ENCODE measurements at regions not wholly inside any gene's neighbourhood (a gene's known extent, or its start where the extent isn't known, plus 50 kb on each side); places are given as distances from the start of the nearest gene placed in this dataset.

- no peaks in the 10 kb centered on the region for H3K36me3 ChIP-seq (replicated peaks in 1 of 2; ENCODE audit: control insufficient read depth in 1 of 2, insufficient read depth in 2 of 2, low read length in 2 of 2)
- intact Hi-C loops (cut with micrococcal nuclease; ENCODE audit: unreplicated experiment) (no loop called here), in situ Hi-C loops (cut with HindIII; ENCODE audit: extremely low pct_ligation_motif_present, low pct_unique_long_range_greater_than_20kb) (no loop called here)
- 2% methylated on average over 3 of the region's 3 CpGs for WGBS (ENCODE audit: low lambda C conversion rate)
- H4K20me1 ChIP-seq (ENCODE audit: insufficient read depth, low read length), result no peaks in the 10 kb centered on the region
- peaks cover 27% of the 10 kb centered on the region for H3K9me3 ChIP-seq (ENCODE audit: low read length)
- no peak overlapping the region for H3K27ac ChIP-seq (ENCODE audit: extremely low read length, insufficient read depth, low read length)
- no peak for FAIRE-seq
- CTCF ChIA-PET (ENCODE audit: low intra/inter-chr PET ratio, low total read pairs), result no interaction called here
- TF ChIP-seq, protein P1, sequence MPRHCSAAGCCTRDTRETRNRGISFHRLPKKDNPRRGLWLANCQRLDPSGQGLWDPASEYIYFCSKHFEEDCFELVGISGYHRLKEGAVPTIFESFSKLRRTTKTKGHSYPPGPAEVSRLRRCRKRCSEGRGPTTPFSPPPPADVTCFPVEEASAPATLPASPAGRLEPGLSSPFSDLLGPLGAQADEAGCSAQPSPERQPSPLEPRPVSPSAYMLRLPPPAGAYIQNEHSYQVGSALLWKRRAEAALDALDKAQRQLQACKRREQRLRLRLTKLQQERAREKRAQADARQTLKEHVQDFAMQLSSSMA (CRISPR knock-in tag; IDR thresholded peaks at IDR 0.05), result no peak
- TF ChIP-seq HOXA7 (CRISPR knock-in tag; IDR thresholded peaks at IDR 0.05), result no peak
- no peak for TF ChIP-seq HMG20A (CRISPR knock-in tag; IDR thresholded peaks at IDR 0.05; ENCODE audit: borderline replicate concordance)
- no peak for TF ChIP-seq ZBTB34 (CRISPR knock-in tag; IDR thresholded peaks at IDR 0.05)
- no peak for TF ChIP-seq HOXA3 (CRISPR knock-in tag; IDR thresholded peaks at IDR 0.05)
- no peak for TF ChIP-seq ZFP62 (CRISPR knock-in tag; IDR thresholded peaks at IDR 0.05)
- TF ChIP-seq ZZZ3 (CRISPR knock-in tag; IDR thresholded peaks at IDR 0.05; ENCODE audit: borderline replicate concordance), result no peak
- TF ChIP-seq MATR3 (CRISPR knock-in tag; IDR thresholded peaks at IDR 0.05), result no peak
- no peak for TF ChIP-seq ZSCAN9 (CRISPR knock-in tag; IDR thresholded peaks at IDR 0.05; ENCODE audit: borderline replicate concordance)
- TF ChIP-seq ZSCAN30 (CRISPR knock-in tag; IDR thresholded peaks at IDR 0.05), result no peak
- no peak for TF ChIP-seq ZSCAN31 (CRISPR knock-in tag; IDR thresholded peaks at IDR 0.05; ENCODE audit: low read depth)
- TF ChIP-seq SETDB1 (CRISPR knock-in tag; IDR thresholded peaks at IDR 0.05; ENCODE audit: borderline replicate concordance), result no peak
- TF ChIP-seq ZBTB42 (CRISPR knock-in tag; IDR thresholded peaks at IDR 0.05), result no peak
- no peak for TF ChIP-seq ZNF280B (CRISPR knock-in tag; IDR thresholded peaks at IDR 0.05; ENCODE audit: borderline replicate concordance)
- TF ChIP-seq ELF1 (CRISPR knock-in tag; IDR thresholded peaks at IDR 0.05), result no peak
- TF ChIP-seq ZFP36L2 (CRISPR knock-in tag; IDR thresholded peaks at IDR 0.05), result no peak
- no peak for TF ChIP-seq ZNF652 (CRISPR knock-in tag; IDR thresholded peaks at IDR 0.05; ENCODE audit: borderline replicate concordance, low read depth)
- TF ChIP-seq, protein P2, sequence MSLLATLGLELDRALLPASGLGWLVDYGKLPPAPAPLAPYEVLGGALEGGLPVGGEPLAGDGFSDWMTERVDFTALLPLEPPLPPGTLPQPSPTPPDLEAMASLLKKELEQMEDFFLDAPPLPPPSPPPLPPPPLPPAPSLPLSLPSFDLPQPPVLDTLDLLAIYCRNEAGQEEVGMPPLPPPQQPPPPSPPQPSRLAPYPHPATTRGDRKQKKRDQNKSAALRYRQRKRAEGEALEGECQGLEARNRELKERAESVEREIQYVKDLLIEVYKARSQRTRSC (CRISPR knock-in tag; IDR thresholded peaks at IDR 0.05; ENCODE audit: low read depth), result no peak
- TF ChIP-seq ZNF207 (IDR thresholded peaks at IDR 0.05; ENCODE audit: borderline replicate concordance), result no peak
- H3K4me1 ChIP-seq (ENCODE audit: insufficient read depth, low read length), result no peaks in the 10 kb centered on the region
- ATAC-seq, result no peak
- POLR2A ChIA-PET, result no interaction called here
- no peak overlapping the region for H3K9ac ChIP-seq (ENCODE audit: insufficient read depth, low read depth, low read length)
- no peak overlapping the region for H2AFZ ChIP-seq (ENCODE audit: low read length)
- H3K79me2 ChIP-seq (ENCODE audit: insufficient read depth, low read length), result no peaks in the 10 kb centered on the region
- BruUV-seq (replicated peaks), result no TSS peak
- no peak overlapping the region for H3K4me2 ChIP-seq (ENCODE audit: low read depth, low read length)
- no peak overlapping the region for H3K4me3 ChIP-seq (replicated peaks in 1 of 3; ENCODE audit: insufficient read depth in 1 of 3, low read depth in 2 of 3, low read length in 3 of 3)
- no peak for DNase-seq (ENCODE audit: low spot score)
- H3K27me3 ChIP-seq (ENCODE audit: control insufficient read depth in 1 of 2, insufficient read depth in 2 of 2, low read length in 2 of 2), result no peaks in the 10 kb centered on the region
Observed at GRCh38 chr4:57774681-57775080, 664.5 kb upstream of the IGFBP7 start.

Data from HepG2 (cell line).